RKO (cell line): ENCODE measurements at regions not wholly inside any gene's neighbourhood (a gene's known extent, or its start where the extent isn't known, plus 50 kb on each side); places are given as distances from the start of the nearest gene placed in this dataset.
"Not testable (repeated sequence)": the region's sequence is repeated elsewhere in the genome, so short reads cannot be mapped to it uniquely, and the experiment has no call there.

Source experiments
- DNase-seq: peaks from one replicate; pipeline ENCODE4 v3.0.0-alpha.2; 2016; ENCODE audit warnings: low spot score

DNA sequence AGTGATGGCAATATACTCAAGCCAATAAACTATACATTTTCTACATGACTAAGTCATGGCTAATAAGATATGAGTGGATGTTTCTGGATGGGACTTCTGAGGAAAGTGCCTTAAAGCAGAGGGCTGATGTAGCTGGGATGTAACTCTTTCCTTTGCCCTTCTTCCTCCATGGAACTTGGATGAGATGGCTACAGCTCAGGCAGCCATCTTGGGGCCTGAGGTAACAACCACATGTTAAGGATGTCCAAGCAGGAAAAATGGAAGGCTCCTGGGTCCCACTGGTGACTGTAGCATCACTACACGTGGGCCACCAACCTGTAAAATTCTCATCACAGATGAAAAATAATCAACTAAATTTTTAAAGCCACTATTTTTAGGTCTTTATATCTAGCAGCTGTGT is 54.4 kb upstream of the GRIP1 start:
- DNase-seq = no peak

DNA sequence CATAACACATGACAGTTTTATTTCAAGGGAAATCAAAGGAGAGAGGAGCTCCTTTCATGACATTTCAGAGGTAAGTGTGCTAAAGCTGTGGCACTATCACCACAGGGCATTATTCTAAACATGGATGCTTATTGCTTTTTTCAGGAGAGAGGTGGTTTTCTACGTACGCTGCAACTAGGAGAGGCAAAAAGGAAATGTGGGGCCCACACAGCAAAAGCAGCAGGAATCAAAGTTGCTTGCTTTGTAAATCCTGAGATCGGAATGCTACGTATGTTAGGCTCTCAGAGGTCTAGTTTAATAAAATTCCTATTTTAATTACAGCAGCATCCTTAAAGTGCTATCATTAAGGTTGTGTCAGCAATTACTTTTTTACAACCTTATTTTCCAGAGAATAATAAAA is 55.0 kb upstream of the GRIP1 start:
- no peak for DNase-seq

DNA sequence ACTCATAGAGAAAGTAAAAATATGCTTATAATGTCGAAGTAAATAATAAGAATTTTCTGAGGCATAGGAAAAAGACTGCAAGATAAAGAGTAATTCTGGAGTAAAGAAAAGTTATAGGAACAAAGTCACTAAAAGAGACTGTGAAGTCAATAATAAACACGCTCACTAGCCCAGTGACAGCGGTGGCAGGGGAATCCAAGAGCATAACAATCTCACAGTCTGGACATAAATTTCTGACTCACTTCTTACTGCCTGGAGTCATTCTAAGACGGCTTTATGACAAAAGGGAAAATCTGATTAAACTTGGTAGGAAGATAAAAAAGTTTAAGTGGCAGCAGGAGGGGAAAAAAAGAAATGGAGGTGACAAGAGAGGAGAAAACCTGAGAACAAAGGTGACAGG is 56.4 kb upstream of the GRIP1 start:
- no peak for DNase-seq

DNA sequence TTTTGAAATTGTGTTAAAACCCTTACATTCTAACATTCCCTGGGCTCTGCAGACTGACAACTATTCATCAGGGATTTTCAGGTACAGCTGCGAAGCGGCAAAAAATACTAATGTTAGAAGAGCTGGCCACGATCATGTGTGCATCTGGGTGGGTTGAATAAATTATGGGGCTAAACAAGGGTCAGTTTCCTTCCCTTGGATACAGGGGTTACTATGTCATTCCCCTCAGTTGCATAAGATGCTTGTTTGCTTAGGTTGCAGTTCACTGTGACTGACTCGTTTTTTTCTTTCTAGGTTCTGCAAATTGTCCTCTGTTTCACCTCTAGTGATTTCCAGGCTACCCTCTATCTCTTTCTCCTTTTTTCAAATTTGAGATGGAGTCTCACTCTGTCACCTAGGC is 58.1 kb upstream of the GRIP1 start:
- DNase-seq = no peak

DNA sequence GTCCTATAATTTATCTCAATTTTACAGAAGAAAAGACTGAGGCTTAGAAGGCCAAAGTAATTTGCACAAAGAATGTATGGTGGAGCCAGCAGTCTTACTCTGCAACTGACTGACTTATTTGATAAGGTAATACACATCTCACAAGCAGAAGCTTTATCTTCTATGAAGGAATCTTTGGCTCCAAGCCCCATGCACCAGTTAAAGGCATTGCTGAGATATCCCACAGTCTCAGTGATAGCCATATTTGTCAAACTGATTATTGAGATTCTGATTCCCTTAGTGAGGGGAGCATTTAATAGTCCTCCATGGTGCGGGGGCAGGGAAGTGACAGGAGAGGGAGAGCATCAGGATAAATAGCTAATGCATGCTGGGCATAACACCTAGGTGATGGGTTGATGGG is 60.4 kb upstream of the GRIP1 start:
- no peak for DNase-seq

DNA sequence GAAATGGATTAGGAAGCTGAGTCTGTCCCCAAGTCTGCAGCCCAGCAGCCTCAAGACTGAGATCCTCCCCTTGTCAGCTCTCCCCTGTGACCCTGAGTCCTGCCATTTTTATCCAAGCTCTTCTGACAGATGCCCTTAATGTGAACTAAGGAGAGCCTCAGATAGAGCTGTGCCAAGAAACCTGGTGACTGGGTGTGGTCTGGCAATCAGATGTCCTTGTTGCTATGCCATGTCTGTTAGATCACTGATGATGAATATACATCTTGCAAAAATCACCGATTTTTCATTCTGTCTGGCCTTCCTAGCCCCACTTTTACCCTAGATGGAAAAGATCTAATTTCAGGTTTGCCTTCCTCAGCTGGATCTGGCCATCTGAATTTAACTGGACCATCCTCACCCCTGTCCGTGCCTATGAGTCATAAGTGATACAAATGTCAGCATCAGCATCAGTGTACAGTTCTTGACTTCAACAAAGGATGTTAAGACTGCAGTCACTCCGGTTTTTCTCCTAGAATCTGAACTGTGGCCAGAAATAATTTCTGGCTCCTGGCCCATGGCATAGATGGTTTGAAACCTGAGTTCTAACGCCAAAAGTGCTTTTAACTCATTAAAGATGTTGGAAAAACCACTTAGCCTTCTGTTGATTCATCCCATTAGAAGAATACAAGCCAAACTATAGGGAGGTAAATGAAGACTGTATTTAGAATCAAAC is 61.2 kb upstream of the GRIP1 start:
- no peak for DNase-seq

DNA sequence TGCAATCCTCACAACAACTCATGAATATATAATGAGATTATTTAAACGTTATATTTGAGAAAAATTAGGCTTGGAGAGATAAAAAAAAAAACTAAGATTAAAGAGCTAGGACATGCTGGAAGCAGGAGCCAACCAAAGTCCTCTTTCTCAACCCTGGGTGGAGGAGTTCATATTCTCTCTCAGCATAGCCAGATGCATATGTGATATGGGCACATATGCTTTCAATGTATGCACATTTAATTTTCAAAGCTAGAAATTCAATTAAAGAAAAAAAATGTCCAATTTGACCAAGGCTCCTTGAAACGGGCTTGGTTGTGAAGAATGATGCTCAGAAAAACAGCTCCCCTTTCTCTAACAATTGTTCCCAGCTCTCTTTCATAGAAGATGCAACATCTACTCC is 61.9 kb upstream of the GRIP1 start:
- DNase-seq = no peak

DNA sequence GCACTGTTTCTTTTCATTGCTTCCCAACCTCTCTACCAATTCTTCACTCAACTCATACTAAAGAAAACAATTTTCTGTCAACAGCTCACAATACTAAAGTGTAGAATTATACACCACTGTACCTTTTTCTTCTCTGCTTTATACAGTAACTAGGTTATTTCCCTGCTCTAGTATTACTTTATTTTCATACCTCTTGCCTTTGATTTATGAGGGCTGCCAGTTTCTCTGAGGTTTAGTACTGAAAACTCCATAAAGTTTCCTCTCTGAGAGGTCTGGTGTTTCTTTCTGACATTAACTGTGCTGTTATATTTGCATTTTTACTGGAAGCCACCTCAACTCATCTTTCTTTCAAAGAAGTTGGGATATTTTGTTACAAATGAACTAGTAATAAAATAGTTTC is 63.0 kb upstream of the GRIP1 start:
- DNase-seq = no peak

DNA sequence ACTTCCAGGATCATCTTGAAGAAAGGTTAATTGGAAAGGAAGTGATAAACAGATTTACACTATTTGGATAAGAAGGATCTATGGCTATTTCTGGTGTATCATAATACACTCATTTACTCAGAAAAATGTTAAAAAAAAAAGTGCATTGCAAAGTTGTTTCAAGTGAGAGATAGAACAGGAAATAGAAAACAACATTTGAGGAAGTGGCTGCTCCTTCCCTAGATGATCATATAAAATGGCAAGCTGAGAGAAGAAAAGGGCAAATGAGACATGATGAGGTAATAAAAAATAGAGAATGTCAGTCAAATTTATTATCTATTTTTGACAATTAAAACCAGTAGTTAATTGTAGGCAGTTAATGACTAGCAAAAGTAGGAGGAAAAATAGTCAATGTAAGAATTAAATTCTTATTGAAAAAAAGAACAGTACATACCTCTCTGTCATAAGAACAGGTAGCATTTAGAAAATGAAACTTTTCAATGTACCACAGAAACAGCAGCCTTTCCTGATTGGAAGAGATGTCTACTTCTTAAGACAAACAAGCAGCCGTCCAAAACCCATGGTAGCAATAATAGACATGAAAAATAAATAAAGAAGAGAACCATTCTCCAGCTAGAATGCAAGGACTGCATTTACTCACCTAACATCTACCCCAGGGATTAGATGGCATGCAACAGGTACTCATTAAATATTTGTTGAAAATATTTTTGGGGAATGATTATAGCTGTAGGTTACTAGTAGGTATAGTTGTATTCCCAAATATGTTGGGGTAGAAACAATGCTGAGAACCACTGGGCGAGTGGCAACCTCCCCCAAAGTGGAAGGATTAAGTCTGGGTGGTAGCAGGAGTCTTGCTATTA is 63.9 kb upstream of the GRIP1 start:
- no peak for DNase-seq

DNA sequence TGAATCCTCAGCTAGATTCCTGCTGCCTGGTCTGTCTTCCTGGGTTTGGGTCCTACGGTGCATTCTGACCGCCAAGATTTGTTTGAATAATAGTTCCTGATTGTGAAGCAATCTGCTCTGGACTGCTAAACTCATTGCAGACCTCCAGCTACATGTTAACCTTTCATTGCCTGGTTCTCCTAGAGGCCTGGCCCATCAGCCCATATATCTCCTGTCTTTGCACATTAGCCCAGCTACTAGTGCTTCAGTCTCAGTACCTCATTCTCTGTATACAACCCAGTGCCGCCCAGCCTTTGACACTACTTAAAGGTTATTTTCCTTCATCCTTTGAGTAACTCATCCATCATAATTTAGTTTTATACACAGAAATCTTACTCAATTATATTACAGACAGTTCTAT is 65.6 kb upstream of the GRIP1 start:
- no peak for DNase-seq

DNA sequence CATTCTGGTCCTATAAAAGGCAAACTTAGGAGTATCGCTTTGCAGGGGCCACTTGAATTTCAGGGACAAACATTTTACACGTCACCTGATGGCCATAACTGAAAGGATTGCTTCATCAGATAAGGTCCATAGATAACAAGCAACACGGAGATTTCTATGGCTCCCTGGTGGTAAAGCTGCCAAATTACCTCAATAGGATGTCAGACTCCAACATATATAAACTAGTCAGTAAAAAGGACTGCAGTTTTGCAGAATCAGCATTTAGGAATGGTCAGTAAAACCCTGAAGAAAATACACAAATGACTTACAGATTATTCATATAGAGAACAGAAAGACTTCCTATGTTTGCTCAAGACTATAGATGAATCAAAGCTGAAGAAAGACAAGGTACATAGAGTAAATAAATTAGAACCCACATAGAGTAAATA is 66.1 kb upstream of the GRIP1 start:
- DNase-seq = no peak

DNA sequence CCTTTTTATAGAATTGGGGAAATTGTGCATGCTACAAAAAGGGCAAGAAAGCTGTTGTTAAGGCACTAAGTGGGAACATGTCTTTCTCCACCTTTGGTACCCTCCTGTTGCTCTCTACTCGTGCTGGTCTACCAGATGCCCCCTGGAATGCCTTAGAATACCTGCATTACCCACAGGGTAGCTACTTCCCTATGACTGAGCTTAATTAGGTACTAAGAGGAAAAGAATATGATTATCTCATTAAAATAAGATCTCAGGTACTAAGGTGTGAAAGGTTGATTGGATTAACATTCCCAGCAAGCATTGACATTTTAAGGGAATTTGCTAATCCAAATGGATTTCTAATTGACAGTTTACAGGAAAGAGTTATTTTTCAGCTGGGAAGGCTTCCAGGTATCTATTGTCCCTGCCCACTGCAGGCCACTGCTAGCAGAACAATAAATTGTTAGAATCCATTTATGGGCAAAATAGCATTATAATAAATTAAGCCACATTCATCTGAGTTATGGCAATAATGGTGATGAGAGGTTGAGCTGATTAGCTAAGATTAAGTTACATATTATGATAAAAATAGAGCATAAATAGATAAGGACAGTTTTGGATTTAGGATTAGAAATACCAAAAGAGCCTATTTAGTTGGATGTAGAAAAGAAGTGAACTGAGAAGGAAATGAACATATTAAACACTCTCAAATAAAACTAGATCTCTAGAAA is 67.8 kb upstream of the GRIP1 start:
- no peak for DNase-seq

DNA sequence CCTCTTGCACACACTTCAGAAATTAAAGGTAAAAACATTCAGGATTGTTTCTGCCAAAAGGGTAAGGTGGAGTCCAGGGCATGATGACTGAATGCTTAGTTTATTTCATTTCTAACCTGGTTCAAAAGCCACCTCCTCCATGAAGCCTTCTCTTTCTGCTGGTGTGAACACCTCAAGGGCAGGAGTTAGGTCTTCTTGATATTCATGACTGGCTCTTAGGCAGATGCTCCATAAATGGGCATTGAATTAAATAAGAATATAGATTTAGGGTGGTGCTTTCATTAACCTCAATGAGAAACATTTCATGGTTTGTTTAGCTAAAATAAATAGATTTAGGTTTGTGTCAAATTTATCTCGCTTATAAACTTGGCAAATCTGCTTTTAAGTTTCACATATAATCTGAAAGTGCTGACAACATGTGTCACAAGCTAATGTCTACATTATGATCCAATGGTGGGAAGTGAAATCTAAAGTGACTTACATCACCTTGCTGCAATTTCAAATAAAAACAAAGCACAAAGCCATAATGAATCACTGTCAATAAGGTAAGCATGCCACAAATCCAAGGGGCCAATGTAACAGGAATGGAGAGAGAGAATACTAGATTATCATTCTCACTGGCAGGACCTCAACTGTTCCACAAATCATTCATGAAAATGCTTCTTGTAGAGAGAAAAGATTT is 72.7 kb upstream of the GRIP1 start:
- DNase-seq = no peak

DNA sequence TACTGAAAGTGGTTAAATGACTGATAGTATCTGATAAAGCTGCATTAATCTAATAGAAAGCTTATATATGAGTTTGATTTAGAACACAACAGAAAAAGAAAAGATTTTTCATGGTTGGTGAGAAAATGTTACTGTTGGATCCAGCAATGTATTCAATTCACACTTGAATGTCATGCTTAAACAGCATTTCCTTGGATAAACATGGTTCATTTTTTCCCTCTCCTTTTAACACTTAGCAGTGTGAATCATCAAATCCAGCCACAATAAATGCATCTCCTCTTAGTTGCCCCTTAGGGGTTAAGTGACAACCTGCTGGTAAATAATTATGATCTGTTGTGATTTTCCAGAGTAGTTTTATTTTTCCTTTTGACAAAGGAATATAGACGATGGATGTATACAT is 74.9 kb upstream of the GRIP1 start:
- DNase-seq = no peak

DNA sequence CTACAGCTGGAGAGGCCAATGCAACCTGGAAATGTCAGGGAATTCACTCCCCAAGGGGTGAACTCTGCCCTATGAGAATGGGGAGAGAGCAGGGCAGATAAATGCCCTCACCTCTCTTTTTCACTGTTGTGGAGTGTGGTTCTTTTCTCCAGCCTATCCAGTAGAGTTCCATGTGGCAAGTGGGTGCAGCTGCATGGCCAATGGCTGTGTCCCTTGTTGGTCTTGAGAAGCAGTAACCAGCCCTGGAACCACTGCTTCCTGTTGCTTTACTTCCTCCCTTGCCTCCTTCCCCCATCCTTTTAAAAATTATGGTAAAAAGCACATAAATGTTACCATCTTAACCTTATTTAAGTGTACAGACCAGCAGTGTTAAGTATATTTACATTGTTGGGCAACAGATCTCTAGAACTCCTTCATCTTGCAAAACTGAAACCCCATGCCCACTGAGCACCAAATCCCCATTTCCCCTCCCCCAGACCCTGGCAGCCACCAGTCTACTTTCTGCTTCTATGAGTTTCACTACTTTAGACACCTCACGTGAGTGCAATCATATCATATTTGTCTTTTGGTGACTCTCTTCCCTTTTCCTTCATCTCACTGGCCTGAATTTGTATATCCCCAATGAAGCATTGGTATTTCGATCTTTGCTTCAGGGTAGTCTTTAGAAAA is 77.0 kb upstream of the GRIP1 start:
- DNase-seq = no peak

DNA sequence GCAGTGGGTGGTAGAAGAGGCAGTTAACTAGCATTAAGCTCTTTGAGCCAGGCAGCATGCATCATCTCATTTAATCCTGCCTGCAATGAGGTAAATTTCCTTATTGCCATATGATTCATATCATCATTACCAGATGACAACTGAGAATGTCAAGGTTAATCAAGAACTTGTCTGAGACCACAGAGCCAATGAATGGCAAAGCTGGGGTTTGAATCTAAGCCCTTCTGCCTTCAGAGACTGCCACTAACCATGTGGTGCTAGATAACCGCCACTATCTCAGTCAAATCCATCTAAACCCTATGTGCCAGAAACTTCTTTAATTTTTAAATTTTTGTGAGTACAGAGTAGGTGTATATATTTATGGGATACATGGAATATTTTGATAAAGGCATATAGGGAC is 77.8 kb upstream of the GRIP1 start:
- DNase-seq = no peak

DNA sequence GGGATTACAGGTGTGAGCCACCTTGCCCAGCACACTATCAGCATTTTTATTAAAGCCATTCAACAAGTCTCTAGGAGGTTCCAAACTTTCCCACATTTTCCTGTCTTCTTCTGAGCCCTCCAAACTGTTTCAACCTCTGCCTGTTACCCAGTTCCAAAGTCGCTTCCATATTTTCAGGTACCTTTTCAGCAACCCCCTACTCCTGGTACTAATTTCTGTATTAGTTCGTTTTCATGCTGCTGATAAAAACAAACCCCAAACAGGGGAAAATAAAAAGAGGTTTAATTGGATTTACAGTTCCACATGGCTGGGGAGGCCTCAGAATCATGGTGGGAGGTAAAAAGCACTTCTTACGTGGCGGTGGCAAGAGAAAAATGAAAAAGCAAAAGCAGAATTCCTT is 81.2 kb upstream of the GRIP1 start:
- not testable (repeated sequence) for DNase-seq

DNA sequence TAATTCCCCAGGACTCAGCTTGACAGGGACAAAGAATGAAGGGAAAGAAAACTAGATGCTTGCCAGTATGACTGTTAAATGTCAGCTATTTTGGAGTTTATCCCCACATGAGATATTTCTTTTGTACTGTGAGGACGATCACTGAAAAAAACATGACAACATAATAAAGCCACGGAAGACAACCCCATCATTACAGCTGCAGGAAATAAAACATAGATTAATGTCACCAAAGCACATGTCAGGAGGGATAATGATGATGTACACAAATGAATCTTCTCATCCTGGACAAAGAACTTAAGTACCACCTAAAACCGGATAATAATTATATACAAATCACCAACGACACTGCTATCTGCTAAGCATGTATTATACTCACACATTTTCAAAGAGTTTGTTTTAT is 84.6 kb upstream of the GRIP1 start:
- DNase-seq = no peak

DNA sequence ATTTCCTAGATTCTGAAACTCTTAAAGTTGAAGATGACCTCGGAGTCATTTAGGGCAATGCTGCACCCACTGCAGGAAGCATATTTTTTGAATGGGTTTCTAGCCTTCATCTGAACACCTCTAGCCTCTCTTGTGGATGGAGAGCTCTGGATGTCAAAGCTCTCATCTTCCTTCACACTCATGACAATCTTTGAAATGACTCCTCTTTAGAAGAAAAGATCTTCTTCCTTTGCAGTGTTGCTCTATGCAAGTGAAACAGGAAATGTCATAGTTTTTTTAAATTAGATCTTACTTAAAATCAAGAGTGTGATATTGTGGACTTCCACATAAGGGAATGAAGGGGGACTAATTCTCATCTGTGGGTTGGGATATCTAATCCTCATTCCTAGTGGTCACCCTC is 86.3 kb upstream of the GRIP1 start:
- DNase-seq = no peak

DNA sequence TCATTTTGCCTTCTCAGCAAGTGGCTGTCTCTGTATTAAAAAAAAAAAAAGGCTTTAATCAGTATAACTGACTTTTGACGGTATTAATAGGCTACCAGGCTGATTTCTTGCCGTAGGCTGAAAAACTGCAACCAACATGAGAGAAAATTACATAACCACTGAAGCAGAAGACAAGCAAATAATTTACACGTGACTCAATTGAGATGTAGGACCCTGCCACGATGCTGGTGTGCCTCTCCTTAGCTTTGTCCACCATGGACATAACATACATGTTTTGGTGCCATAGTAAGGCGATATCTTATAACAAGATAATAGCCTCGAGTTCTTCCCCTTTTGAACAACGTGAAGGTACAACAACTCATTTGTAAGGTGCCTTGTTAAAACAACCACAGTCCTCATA is 88.7 kb upstream of the GRIP1 start:
- no peak for DNase-seq

DNA sequence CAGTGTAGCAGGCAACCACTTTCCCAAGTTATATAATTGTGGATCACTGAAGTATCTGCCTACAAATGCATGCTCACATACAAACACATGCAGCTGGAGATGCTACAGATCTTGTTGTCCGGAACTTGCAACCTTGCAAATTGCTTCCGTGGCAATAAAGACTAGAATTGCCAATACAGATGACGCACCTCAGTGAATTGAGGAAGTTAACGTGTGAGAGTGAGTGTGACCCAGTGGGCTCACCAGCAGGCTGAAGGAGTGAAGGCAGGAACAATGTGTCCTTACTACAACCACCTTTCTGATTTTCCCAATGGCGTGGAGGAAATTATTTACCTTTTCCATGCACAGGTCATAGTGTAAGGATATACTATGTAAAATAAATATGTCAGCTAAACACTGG is 89.4 kb upstream of the GRIP1 start:
- no peak for DNase-seq

DNA sequence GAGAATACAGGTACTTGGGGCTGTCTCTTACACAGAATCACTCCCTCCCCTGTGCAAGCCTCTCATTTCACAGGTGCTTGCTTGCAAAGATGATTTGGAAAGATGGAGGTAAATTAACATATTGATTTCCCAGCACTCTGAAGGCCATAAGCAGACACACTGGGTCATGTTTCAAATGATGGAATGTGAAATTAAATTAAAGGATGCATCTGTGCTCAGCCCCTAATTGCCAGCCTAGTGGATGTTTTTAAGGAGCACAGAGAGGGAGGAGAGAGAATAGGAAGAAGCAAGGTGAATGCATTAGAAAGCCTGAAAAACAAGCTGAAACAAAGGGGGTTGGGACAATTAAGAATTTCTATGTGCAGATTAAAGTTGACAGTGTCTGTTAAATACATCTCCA is 96.1 kb upstream of the GRIP1 start:
- no peak for DNase-seq
